CD4-positive, alpha-beta T cell (primary cell): ENCODE measurements at regions not wholly inside any gene's neighbourhood (a gene's known extent, or its start where the extent isn't known, plus 50 kb on each side); places are given as distances from the start of the nearest gene placed in this dataset.

Experiments used
- ATAC-seq: fragments of 200-7000 bp; cut with Tn5 transposase; one replicate; pipeline ENCODE4 v1.10.0; 2022; ENCODE audit warnings: mild to moderate bottlenecking; ENCODE audit not compliant: poor library complexity
- CTCF ChIA-PET: fragments of 350-600 bp; sonication (Branson Sonifier 250); formaldehyde crosslinking; loops from one replicate; lab custom pipeline; 2021; ENCODE audit warnings: antibody characterized with exemption, inconsistent platforms; lab: Charles Lee
- POLR2A ChIA-PET: fragments of 350-600 bp; sonication (Branson Sonifier 250); formaldehyde crosslinking; loops from one replicate; lab custom pipeline; 2021; ENCODE audit warnings: antibody characterized with exemption, inconsistent platforms; lab: Charles Lee
- DNase-seq, 14 experiments: peaks; one replicate each; pipeline ENCODE4 v3.0.0-alpha.2; 2013 to 2020; ENCODE audit warnings: mixed read lengths in 2 of 14
- H3K27ac ChIP-seq, 2 donors: one replicate each; pipeline versions ENCODE4 v1.5.1 to v1.7.0; 2013; ENCODE audit warnings: low read length in 2 of 2, low read depth in 1 of 2, mild to moderate bottlenecking in 1 of 2
- H3K27me3 ChIP-seq, 2 experiments: 1 replicate in 1 of 2; 2 replicates in 1 of 2; pipeline versions ENCODE4 v1.6.1 to v1.7.0; 2013; ENCODE audit warnings: low read length in 2 of 2, control low read depth in 1 of 2, mild to moderate bottlenecking in 1 of 2, moderate library complexity in 1 of 2; ENCODE audit not compliant: insufficient read depth in 2 of 2, control insufficient read depth in 1 of 2
- H3K36me3 ChIP-seq: one replicate; pipeline ENCODE4 v1.6.1; 2013; ENCODE audit warnings: low read length, control low read depth; ENCODE audit not compliant: insufficient read depth
- H3K4me1 ChIP-seq: one replicate; pipeline ENCODE4 v1.6.1; 2013; ENCODE audit warnings: low read length, control low read depth; ENCODE audit not compliant: insufficient read depth
- H3K4me3 ChIP-seq: one replicate; pipeline ENCODE4 v1.5.1; 2013; ENCODE audit warnings: mild to moderate bottlenecking, low read length, moderate library complexity
- H3K9me3 ChIP-seq, 2 experiments: 1 replicate in 1 of 2; 2 replicates in 1 of 2; pipeline versions ENCODE4 v1.6.1 to v1.7.0; 2013; ENCODE audit warnings: low read length in 2 of 2, mild to moderate bottlenecking in 2 of 2, control low read depth in 1 of 2, moderate library complexity in 1 of 2; ENCODE audit not compliant: control insufficient read depth in 1 of 2, insufficient read depth in 1 of 2
- H3K27ac Mint-ChIP-seq: one replicate; pipeline ENCODE4 v1.8.0; 2020; ENCODE audit warnings: mixed read lengths
- H3K27me3 Mint-ChIP-seq: one replicate; pipeline ENCODE4 v1.8.0; 2021; ENCODE audit warnings: mixed read lengths
- H3K36me3 Mint-ChIP-seq: one replicate; pipeline ENCODE4 v1.8.0; 2021; ENCODE audit warnings: low read depth, mixed read lengths
- H3K4me1 Mint-ChIP-seq: one replicate; pipeline ENCODE4 v1.8.0; 2021; ENCODE audit warnings: low read depth, mixed read lengths
- H3K4me3 Mint-ChIP-seq: one replicate; pipeline ENCODE4 v1.8.0; 2020; ENCODE audit warnings: mild to moderate bottlenecking, mixed read lengths
- H3K9me3 Mint-ChIP-seq: one replicate; pipeline ENCODE4 v1.8.0; 2020; ENCODE audit warnings: mixed read lengths
- intact Hi-C, 2 experiments: fragments of 100-400 bp; cut with DNase I in 1 of 2; cut with micrococcal nuclease in 1 of 2; formaldehyde crosslinking; loops; one replicate each; pipeline versions ENCODE4 v1.15.1 to v1.9.0; 2023 to 2025; cut with DNase I, micrococcal nuclease
- TF ChIP-seq, protein P1 (sequence below): fragments of 200-600 bp; IDR thresholded peaks from one replicate; pipeline ENCODE4 v1.8.0; 2022; ENCODE audit warnings: antibody characterized with exemption, mild to moderate bottlenecking

DNA sequence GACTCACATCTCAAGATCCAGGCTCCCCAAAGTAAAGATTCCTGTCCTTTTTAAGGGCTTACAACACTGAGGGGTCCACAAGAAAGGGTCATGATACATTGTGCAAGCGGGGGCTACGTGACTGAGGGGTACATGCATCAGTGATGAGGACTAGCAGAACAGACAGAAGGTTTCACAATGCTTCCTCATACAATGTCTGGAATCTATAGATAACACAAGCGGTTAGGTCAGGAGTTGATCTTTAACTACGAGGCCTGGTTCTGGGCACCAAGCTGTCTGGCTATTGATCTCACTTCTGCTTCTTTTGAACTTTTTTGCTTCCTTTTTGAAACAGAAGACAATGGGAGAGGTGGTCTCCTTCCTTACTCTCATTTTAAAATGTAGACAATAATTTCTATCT is 718.6 kb downstream of the AMY1C start:
- H3K36me3 Mint-ChIP-seq: no peaks in the 10 kb centered on the region
- DNase-seq: no peak
- POLR2A ChIA-PET: no interaction called here

DNA sequence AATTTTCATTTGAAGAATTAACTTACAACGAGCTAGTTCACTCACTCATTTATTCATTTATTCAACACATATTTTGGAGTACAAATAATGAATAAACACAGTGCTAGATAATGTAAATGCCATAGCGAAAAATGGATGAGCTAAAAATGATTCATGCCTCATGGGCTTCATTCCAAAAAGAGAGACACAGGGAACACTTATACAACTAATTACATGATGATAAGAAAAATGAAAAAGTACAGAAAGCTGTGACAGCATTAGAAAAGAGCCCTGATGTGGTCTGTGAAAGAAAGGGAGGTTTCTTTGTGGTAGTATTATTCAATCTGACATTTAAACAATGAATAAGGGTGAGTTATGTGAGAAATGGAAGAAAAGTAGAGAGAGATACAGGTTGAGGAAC is 726.4 kb downstream of the AMY1C start:
- ChIA-PET CTCF (no interaction called here), POLR2A (no interaction called here)
- Mint-ChIP-seq H3K4me1 (no peaks in the 10 kb centered on the region), H3K9me3 (peaks cover 14% of the 10 kb centered on the region), H3K27ac (no peak overlapping the region), H3K4me3 (no peak overlapping the region), H3K36me3 (no peaks in the 10 kb centered on the region), H3K27me3 (no peaks in the 10 kb centered on the region)
- DNase-seq: no peak
- no peaks in the 10 kb centered on the region for H3K4me1 ChIP-seq
- no peaks in the 10 kb centered on the region for H3K36me3 ChIP-seq
- H3K27me3 ChIP-seq: no peaks in the 10 kb centered on the region
- ATAC-seq: no peak
- H3K27ac ChIP-seq: no peak overlapping the region
- TF ChIP-seq, protein P1, sequence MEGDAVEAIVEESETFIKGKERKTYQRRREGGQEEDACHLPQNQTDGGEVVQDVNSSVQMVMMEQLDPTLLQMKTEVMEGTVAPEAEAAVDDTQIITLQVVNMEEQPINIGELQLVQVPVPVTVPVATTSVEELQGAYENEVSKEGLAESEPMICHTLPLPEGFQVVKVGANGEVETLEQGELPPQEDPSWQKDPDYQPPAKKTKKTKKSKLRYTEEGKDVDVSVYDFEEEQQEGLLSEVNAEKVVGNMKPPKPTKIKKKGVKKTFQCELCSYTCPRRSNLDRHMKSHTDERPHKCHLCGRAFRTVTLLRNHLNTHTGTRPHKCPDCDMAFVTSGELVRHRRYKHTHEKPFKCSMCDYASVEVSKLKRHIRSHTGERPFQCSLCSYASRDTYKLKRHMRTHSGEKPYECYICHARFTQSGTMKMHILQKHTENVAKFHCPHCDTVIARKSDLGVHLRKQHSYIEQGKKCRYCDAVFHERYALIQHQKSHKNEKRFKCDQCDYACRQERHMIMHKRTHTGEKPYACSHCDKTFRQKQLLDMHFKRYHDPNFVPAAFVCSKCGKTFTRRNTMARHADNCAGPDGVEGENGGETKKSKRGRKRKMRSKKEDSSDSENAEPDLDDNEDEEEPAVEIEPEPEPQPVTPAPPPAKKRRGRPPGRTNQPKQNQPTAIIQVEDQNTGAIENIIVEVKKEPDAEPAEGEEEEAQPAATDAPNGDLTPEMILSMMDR: no peak
- intact Hi-C loops: no loop called here
- peaks cover 0 to 12% of the 10 kb centered on the region in 2 experiments for H3K9me3 ChIP-seq
- no peak overlapping the region for H3K4me3 ChIP-seq

More for the DNA sequence above, 718.6 kb downstream of the AMY1C start:
- Mint-ChIP-seq H3K4me1 (no peaks in the 10 kb centered on the region), H3K4me3 (no peak overlapping the region), H3K27me3 (no peaks in the 10 kb centered on the region), H3K27ac (no peak overlapping the region), H3K9me3 (peaks cover 13% of the 10 kb centered on the region)
- no peaks in the 10 kb centered on the region for H3K36me3 ChIP-seq
- peaks cover 12 to 25% of the 10 kb centered on the region in 2 experiments for H3K9me3 ChIP-seq
- H3K27ac ChIP-seq: no peak overlapping the region
- H3K4me3 ChIP-seq: no peak overlapping the region
- no peaks in the 10 kb centered on the region for H3K4me1 ChIP-seq
- TF ChIP-seq, protein P1: no peak
- intact Hi-C loops: no loop called here
- CTCF ChIA-PET: no interaction called here
- no peak for ATAC-seq
- no peaks in the 10 kb centered on the region for H3K27me3 ChIP-seq

DNA sequence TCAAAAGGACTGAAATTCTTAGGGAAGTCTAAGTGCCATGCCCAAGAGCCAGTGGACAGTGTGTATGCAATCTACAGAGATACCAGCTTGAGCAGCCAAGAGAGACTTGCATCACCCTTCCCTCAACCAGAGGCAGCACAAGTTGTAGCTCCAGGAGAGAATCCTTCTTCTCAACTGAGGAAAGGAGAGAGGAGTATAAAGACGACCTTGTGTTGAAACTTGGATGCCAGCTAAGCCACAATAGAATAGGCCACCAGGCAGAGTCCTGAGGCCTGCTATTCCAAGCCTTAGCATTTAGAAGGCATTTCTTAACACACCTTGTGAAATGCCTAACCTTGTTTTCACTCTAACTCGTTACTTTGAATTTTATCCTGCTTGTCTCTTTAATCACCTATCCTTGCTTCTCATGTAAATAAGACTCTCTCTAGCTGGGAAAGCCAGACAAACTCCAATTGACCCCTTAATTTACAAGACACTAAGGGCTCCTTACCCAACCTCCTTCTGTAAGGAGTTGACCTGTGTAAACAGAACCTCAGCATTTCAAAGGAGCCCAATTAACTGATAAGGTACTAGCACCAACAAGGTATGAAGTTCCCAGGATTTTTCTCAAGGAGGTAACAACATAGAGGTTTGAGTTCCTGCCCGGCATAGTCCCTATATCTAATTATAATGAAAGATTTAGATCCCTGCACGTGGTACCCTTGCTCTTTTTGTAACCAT is 738.8 kb downstream of the AMY1C start:
- POLR2A ChIA-PET: no interaction called here
- no peaks in the 10 kb centered on the region for H3K36me3 Mint-ChIP-seq
- no peak overlapping the region for H3K27ac Mint-ChIP-seq

More for the DNA sequence above, 738.8 kb downstream of the AMY1C start:
- ATAC-seq: no peak
- H3K4me3 Mint-ChIP-seq: no peak overlapping the region
- Histone ChIP-seq H3K27me3 (no peaks in the 10 kb centered on the region), H3K27ac (no peak overlapping the region), H3K9me3 (no peaks in the 10 kb centered on the region), H3K36me3 (no peaks in the 10 kb centered on the region), H3K4me1 (no peaks in the 10 kb centered on the region), H3K4me3 (no peak overlapping the region)
- H3K27me3 Mint-ChIP-seq: no peaks in the 10 kb centered on the region
- TF ChIP-seq, protein P1: no peak
- no peak for DNase-seq
- H3K4me1 Mint-ChIP-seq: no peaks in the 10 kb centered on the region
- CTCF ChIA-PET: no interaction called here
- intact Hi-C loops: no loop called here
- H3K9me3 Mint-ChIP-seq: peaks cover 5% of the 10 kb centered on the region
